Peyer's patch (tissue), 4 donors: ENCODE measurements at regions not wholly inside any gene's neighbourhood (a gene's known extent, or its start where the extent isn't known, plus 50 kb on each side); places are given as distances from the start of the nearest gene placed in this dataset.

Experiments used
- DNase-seq, 3 donors: peaks; one replicate each; pipeline ENCODE4 v3.0.0-alpha.2; 2017 to 2019
- H3K27ac ChIP-seq, 4 donors: fragments of 200-600 bp; sonication (generic); one replicate each; pipeline ENCODE4 v1.5.1; 2016 to 2019
- H3K27me3 ChIP-seq, 2 donors: fragments of 200-600 bp; sonication (generic); one replicate each; pipeline ENCODE4 v1.5.1; 2019
- H3K36me3 ChIP-seq, 3 donors: fragments of 200-600 bp; sonication (generic); one replicate each; pipeline ENCODE4 v1.5.1; 2016 to 2019
- H3K4me1 ChIP-seq, 4 donors: fragments of 200-600 bp; sonication (generic); one replicate each; pipeline ENCODE4 v1.5.1; 2016 to 2019
- H3K4me3 ChIP-seq, 4 donors: fragments of 200-600 bp; sonication (generic); 1 replicate in 3 of 4; 2 replicates in 1 of 4; pipeline ENCODE4 v1.5.1; 2016 to 2019; ENCODE audit warnings: mild to moderate bottlenecking in 1 of 4
- H3K9me3 ChIP-seq, 4 donors: fragments of 200-600 bp; sonication (generic); one replicate each; pipeline ENCODE4 v1.5.1; 2016 to 2019; ENCODE audit warnings: mild to moderate bottlenecking in 1 of 4
- CTCF ChIP-seq, 6 experiments: fragments of 450-650 bp in 4 of 6; fragments of 200-600 bp in 2 of 6; sonication (generic) in 1 of 6; IDR thresholded peaks; one replicate each; pipeline ENCODE4 v1.5.1; 2017 to 2019; ENCODE audit warnings: antibody characterized with exemption in 6 of 6, mild to moderate bottlenecking in 3 of 6, moderate library complexity in 1 of 6
- POLR2A ChIP-seq, 2 donors: fragments of 450-650 bp; IDR thresholded peaks; one replicate each; pipeline ENCODE4 v1.5.1; 2017; ENCODE audit warnings: antibody characterized with exemption in 2 of 2, mild to moderate bottlenecking in 2 of 2, moderate library complexity in 2 of 2

DNA sequence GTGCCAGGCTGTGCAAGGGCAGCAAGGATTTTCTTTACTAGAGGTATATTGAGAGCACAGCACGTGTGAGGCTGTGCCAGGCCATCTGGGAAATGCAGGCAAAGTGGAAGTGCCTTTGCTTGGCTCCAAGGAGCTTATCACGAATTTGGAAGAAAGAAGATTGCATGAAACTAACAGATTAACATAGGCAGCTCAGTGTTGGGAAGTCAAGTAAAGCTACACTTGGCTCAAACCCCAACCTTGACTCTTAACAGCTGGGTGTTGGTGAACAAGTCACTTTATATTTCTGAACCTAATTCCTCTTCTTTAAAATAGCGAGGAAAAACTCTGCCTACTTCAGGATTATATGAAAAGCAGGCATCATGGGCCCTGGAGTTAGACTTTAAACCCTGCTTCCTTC, 105.2 kb downstream of the PLCE1 start:
- DNase-seq, result no peak
- H3K4me1 ChIP-seq, result no peaks in the 10 kb centered on the region

DNA sequence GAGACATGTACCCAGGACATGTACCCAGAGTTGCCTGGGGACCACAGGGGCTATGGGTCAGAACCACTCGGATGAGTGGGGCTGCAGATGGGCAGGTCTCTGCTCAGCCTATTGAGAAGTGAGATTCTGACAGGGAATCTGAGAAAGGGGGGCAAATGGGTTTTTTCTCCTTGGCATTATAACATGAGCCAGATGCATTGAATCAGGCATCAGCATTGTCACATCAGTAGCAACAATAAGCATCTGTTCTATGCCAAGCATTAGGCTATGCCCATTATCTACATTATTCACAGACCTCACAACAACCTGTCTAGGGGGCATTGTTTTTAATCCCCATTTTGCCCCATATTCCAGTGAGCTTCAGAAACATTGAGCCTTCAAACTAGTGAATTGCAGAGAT, 108.2 kb downstream of the PLCE1 start:
- no peak overlapping the region for H3K4me3 ChIP-seq
- no peak for TF ChIP-seq CTCF (IDR thresholded peaks at IDR 0.05)
- no peak for TF ChIP-seq POLR2A (IDR thresholded peaks at IDR 0.05)
- H3K9me3 ChIP-seq, result no peaks in the 10 kb centered on the region
- H3K27ac ChIP-seq, result no peak overlapping the region
- H3K4me1 ChIP-seq, result peaks cover 0 to 5% (median 0%) of the 10 kb centered on the region in 4 donors
- no peaks in the 10 kb centered on the region for H3K36me3 ChIP-seq
- no peaks in the 10 kb centered on the region for H3K27me3 ChIP-seq
- DNase-seq, result no peak

More for the DNA sequence above, 105.2 kb downstream of the PLCE1 start:
- Histone ChIP-seq H3K27me3 (no peaks in the 10 kb centered on the region), H3K27ac (no peak overlapping the region), H3K9me3 (no peaks in the 10 kb centered on the region), H3K4me3 (no peak overlapping the region), H3K36me3 (no peaks in the 10 kb centered on the region)
- TF ChIP-seq POLR2A (IDR thresholded peaks at IDR 0.05) (no peak), CTCF (IDR thresholded peaks at IDR 0.05) (no peak)

GRCh38 chr10:94102436-94102835, 108.7 kb downstream of the PLCE1 start:
- peaks cover 0 to 5% (median 0%) of the 10 kb centered on the region in 4 donors for H3K4me1 ChIP-seq
- no peaks in the 10 kb centered on the region for H3K9me3 ChIP-seq
- no peak overlapping the region for H3K27ac ChIP-seq
- no peak for DNase-seq
- H3K36me3 ChIP-seq, result no peaks in the 10 kb centered on the region
- H3K27me3 ChIP-seq, result no peaks in the 10 kb centered on the region
- H3K4me3 ChIP-seq, result no peak overlapping the region
- TF ChIP-seq POLR2A (IDR thresholded peaks at IDR 0.05) (no peak), CTCF (IDR thresholded peaks at IDR 0.05) (no peak)

DNA sequence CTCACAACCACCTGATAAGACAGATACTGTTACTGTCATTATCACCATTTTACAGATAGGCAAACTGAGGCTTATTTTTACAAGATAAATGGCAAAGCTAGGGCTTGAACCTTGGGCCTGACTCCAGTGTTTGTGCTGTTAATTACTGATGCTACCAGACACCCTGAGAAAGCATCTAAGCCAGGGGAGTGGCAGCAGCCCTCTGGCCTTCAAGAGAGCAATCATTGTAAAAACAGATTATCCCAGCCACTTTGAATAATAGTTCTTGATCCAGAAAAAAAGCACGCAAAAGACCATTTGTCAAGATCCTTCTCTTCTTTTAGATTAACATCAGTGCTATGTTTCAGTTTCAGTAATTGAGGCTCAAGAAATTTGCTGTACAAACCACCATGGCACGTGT, 109.5 kb downstream of the PLCE1 start:
- TF ChIP-seq POLR2A (IDR thresholded peaks at IDR 0.05) (no peak), CTCF (IDR thresholded peaks at IDR 0.05) (no peak)
- DNase-seq, result no peak
- Histone ChIP-seq H3K4me3 (no peak overlapping the region), H3K9me3 (no peaks in the 10 kb centered on the region), H3K27me3 (no peaks in the 10 kb centered on the region), H3K4me1 (peaks cover 0 to 5% (median 0%) of the 10 kb centered on the region in 4 donors), H3K27ac (no peak overlapping the region), H3K36me3 (no peaks in the 10 kb centered on the region)

DNA sequence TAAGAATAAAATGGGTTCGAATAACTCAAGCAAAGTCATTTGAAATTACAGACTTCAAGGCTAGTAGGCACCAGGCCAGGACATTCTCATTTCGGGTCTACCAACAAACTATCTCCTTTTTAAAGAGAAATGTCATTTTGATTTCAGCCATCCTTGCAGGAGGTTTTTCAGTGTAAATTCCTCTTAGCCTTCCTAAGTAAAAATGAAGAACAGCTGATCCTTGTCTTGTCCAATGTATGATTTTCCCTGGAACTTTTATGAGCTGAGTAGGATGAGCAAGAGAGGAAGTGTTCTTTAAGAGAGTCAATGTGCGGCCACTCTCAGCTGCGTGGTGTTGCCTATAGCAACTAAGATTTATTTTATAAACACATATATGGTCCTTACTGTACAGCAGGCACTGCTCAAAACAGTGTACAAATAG, 110.1 kb downstream of the PLCE1 start:
- DNase-seq, result no peak
- no peaks in the 10 kb centered on the region for H3K27me3 ChIP-seq

More for the DNA sequence above, 110.1 kb downstream of the PLCE1 start:
- Histone ChIP-seq H3K27ac (no peak overlapping the region), H3K36me3 (no peaks in the 10 kb centered on the region), H3K9me3 (no peaks in the 10 kb centered on the region), H3K4me1 (peaks cover 0 to 5% (median 0%) of the 10 kb centered on the region in 4 donors), H3K4me3 (no peak overlapping the region)
- no peak for TF ChIP-seq POLR2A (IDR thresholded peaks at IDR 0.05)
- TF ChIP-seq CTCF (IDR thresholded peaks at IDR 0.05), result no peak
